Stimulated activated CD4-positive, alpha-beta T cell treated with anti-CD3 and anti-CD28 coated beads, TNF-alpha, amount 100 ng/mL, for 1 hour (primary cell): ENCODE measurements at regions not wholly inside any gene's neighbourhood (a gene's known extent, or its start where the extent isn't known, plus 50 kb on each side); places are given as distances from the start of the nearest gene placed in this dataset.
"Not testable (repeated sequence)": the region's sequence is repeated elsewhere in the genome, so short reads cannot be mapped to it uniquely, and the experiment has no call there.

Experiments used
- DNase-seq, 3 donors: peaks; one replicate each; pipeline ENCODE4 v3.0.0-alpha.2; 2020; ENCODE audit warnings: low read depth in 3 of 3, low spot score in 1 of 3

GRCh38 chr5:56402266-56403220 is 169.4 kb upstream of the ANKRD55 start:
- DNase-seq = no peak

- DNase-seq = not testable (repeated sequence)
Measured at GRCh38 chr5:56397796-56398195, 164.7 kb upstream of the ANKRD55 start.

GRCh38 chr5:56396634-56397033 is 163.5 kb upstream of the ANKRD55 start:
- no peak for DNase-seq

DNA sequence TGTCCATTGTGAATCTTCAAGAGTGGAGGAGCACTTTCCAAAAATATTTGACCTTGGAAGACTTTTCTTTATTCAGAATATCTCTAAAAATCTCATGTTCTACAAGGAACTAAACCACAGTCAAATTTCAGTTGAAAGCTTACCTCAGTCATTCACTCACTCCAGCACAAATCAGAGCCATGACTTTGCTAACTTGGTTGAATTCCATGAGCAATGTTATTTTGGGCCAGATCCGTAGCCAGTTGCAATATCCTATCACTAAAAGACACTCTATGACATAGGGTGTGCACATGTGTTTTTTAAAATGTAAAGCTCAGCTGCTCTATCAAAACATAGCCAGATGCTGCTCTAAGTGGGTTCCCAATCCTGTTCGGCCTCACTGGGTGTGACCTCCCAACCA is 156.1 kb upstream of the ANKRD55 start:
- no peak for DNase-seq

- DNase-seq = no peak
Measured at GRCh38 chr5:56388229-56388985, 155.3 kb upstream of the ANKRD55 start.

- no peak for DNase-seq
Measured at GRCh38 chr5:56386046-56386445, 152.9 kb upstream of the ANKRD55 start.

DNA sequence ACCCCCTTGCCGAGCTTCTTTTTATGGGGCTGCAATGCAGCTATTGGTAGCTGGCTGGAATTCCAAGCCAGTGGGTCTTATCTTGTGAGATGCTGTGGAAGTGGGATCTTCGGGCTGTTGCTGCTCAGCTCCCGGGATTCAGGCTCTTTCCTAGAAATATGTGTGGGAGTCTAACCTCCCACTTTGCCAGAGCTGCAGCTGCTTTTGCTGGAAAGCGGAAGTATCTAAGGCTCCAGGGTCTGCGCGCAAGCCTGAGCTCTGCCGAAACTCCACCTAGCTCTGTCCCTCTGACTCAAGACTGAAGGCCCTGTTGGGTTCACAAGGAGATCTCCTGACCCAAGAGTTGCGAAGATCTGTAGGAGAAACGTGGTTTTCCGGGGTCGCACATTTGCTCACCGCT is 151.1 kb upstream of the ANKRD55 start:
- no peak for DNase-seq

GRCh38 chr5:56383761-56384160 is 150.6 kb upstream of the ANKRD55 start:
- DNase-seq = no peak

DNA sequence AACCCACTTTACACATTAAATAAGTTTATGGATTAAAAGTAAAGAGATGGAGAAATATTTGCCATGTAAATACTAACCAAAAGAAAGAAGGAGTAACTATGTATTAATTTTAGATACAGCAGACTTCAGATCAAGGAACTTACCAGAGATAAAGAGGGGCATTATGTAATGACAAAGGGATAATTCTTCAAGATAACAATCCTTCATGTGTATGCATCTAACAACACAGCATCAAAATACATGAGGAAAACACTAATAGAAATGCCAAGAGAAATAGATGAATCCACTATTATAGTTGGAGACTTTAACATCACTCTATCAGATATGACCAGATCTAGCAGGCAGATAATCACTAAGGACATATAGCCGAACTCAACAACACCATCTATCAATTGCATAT is 149.8 kb upstream of the ANKRD55 start:
- DNase-seq = no peak

DNA sequence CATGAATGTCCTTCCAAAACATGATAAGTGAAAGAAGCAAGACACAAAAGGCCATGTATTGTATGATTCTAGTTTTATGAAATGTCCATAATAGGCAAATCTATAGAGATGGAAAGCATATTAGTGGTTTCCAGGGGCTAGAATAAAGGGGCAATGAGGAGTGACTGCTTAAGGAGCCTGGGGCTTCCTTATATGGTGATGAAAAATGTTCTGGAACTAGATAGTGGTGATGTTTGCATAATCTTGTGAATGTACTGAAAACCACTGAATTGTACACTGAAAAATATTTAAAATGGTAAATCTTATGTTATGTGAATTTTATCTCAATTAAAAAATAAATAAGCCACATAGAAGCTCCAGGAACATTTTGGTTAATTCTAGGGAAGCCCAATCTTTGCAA is 144.4 kb upstream of the ANKRD55 start:
- no peak for DNase-seq

- DNase-seq = no peak
Measured at GRCh38 chr5:56376128-56376527, 143.0 kb upstream of the ANKRD55 start.

- DNase-seq = no peak
Measured at GRCh38 chr5:56375011-56375410, 141.9 kb upstream of the ANKRD55 start.

DNA sequence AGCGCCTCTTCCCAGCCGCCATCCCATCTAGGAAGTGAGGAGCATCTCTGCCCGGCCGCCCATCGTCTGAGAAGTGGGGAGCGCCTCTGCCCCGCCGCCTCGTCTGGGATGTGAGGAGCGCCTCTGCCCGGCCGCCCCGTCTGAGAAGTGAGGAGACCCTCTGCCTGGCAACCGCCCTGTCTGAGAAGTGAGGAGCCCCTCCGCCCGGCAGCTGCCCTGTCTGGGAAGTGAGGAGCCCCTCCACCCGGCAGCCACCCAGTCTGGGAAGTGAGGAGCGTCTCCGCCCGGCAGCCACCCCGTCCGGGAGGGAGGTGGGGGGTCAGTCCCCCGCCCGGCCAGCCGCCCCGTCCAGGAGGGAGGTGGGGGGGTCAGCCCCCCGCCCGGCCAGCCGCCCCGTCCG is 139.4 kb upstream of the ANKRD55 start:
- DNase-seq = not testable (repeated sequence)

DNA sequence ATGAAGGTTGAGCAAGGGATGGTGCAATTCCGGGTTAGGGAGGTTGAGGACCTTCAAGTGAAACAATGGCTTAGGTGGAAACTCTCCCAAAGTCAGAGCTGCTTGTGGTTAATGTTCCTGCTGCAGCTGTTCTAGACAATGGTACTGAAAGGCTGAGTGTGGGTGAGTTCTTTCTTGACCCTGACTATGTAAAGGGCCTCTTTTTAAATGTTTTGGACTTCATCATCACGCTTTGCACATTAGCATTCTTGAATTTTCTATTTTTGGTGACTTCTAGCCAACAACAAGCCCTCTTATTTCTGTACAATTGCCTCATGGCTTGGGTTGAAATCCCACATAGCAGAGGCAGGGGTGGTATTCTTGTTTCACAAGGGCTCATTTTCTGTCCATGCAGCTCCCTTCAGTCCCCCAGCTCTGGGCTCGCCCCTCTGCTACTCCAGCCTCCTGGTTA is 136.3 kb upstream of the ANKRD55 start:
- DNase-seq = no peak

- DNase-seq = no peak
Measured at GRCh38 chr5:56367748-56368147, 134.6 kb upstream of the ANKRD55 start.

DNA sequence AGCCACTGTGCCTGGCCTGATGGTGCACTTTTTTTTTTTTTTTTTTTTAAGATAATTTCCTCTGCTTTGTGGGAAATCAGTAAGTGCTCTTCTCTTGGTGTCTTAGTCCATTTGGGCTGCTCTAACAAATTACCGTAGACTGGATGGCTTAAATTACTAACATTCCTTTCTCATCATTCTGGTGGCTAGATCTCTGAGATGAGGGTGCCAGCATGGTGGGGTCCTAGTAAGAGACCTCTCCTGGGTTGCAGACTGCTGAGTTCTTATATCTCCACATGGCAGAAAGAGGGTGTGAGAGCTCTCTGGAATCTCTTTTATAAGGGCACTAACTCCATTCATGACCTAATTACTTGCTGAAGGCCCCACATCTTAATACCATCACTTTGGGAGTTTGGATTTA is 133.9 kb upstream of the ANKRD55 start:
- DNase-seq = no peak

- no peak for DNase-seq
Measured at GRCh38 chr5:56361398-56361797, 128.3 kb upstream of the ANKRD55 start.

DNA sequence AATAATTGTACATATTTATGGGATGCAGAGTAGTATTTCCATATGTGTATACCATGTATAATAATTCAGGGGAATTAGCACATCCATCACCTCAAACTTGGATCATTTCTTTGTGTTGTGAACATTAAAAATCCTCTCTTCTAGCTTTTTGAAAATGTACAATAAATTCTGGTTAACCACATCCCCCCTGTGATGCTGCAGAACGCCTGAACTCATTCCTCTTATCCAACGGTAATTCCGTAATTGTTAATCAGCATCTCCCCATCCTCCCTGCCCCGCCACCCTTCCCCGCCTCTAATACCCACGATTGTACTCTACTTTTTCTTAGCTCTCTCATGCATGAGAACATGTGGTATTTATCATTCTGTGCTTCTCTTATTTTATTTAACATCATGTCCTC is 127.7 kb upstream of the ANKRD55 start:
- no peak for DNase-seq

GRCh38 chr5:56359809-56360685 is 126.9 kb upstream of the ANKRD55 start:
- DNase-seq = no peak

GRCh38 chr5:56358703-56359681 is 125.9 kb upstream of the ANKRD55 start:
- DNase-seq = no peak
